GM12875 (cell line): ENCODE measurements at regions not wholly inside any gene's neighbourhood (a gene's known extent, or its start where the extent isn't known, plus 50 kb on each side); places are given as distances from the start of the nearest gene placed in this dataset.

ENCODE experiments used
- H3K4me3 ChIP-seq: one replicate; pipeline ENCODE4 v1.5.1; 2011; ENCODE audit warnings: low read depth, low read length, control low read depth
- TF ChIP-seq, protein P1 (sequence below): IDR thresholded peaks from 2 replicates; pipeline ENCODE4 v1.5.1; 2011; ENCODE audit warnings: low read depth, mild to moderate bottlenecking, control low read depth, inconsistent platforms, low read length, moderate library complexity, borderline replicate concordance; ENCODE audit not compliant: insufficient read depth

DNA sequence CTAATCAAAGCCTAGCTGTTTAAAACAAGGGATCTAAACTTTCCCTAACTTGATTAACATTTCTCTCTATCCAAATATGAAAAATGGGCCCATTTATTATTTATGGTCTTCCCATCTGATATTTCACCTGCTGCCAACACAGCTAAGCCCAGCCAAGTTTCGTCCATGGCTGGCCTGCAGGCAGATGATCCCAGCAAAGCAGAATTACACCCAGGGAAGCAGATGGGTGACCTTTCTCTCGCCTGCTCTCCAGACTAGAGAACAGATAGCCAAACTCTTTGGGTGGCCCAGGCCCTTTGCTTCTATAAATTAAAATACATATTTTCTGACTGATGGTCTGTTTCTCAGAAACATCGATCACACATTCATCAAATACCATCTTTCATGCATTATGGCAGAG, 1038.8 kb downstream of the AGBL1 start:
- no peak overlapping the region for H3K4me3 ChIP-seq
- TF ChIP-seq, protein P1, sequence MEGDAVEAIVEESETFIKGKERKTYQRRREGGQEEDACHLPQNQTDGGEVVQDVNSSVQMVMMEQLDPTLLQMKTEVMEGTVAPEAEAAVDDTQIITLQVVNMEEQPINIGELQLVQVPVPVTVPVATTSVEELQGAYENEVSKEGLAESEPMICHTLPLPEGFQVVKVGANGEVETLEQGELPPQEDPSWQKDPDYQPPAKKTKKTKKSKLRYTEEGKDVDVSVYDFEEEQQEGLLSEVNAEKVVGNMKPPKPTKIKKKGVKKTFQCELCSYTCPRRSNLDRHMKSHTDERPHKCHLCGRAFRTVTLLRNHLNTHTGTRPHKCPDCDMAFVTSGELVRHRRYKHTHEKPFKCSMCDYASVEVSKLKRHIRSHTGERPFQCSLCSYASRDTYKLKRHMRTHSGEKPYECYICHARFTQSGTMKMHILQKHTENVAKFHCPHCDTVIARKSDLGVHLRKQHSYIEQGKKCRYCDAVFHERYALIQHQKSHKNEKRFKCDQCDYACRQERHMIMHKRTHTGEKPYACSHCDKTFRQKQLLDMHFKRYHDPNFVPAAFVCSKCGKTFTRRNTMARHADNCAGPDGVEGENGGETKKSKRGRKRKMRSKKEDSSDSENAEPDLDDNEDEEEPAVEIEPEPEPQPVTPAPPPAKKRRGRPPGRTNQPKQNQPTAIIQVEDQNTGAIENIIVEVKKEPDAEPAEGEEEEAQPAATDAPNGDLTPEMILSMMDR, result no peak

DNA sequence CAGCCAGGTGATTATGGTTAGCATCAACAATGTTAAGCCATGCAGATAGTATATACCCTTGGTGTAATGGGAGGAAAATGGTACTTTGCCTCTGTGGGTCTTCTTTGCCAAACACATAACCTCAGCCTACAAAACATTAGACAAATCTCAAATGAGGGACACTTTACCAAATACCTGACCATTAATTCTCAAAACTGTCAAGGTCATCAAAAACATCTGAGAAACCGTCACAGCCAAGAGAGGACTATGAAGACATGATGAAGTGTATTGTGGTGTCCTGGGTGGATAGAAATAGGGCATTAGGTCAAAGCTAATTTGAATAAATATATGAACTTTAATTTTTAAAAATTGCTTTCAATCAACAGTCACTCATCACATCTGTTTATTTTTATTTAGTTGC, 1036.1 kb downstream of the AGBL1 start:
- TF ChIP-seq, protein P1, result no peak

DNA sequence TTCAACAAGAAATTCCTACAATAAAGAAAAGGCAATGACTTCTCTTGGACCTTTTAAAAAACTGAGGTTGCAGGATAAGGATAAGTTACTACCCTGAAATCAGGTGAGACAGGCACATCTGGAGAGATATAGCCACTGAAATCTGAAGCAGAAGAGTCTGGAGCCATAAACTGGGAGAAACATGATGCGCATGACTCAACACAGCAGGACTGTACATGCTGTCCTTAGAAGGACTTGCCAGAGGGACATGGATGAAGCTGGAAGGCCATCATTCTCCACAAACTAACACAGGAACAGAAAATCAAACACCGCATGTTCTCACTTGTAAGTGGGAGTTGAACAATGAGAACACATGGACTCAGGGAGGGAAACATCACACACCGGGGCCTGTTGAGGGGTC, 1020.2 kb downstream of the AGBL1 start:
- TF ChIP-seq, protein P1, result no peak
- H3K4me3 ChIP-seq, result no peak overlapping the region

More for the DNA sequence above, 1036.1 kb downstream of the AGBL1 start:
- H3K4me3 ChIP-seq, result no peak overlapping the region

DNA sequence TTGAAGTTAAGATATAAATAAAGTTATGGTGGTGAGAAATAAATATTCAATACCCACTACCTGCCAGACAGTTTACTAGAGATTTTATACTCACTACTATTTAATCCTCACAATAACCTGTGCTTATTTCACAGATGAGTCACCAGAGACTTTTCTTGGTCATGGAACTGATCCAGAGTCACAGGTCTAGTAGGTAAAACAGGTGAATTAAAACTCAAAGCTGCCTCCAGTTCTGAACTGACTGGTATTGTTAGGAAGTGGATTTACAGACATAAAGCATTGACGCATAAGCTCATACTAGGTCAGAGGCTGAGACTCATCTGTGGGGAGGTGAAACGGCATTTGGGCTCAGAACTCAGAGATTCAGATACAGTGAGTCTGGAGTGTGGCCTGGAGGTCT, 1009.9 kb downstream of the AGBL1 start:
- TF ChIP-seq, protein P1, result no peak
- H3K4me3 ChIP-seq, result no peak overlapping the region

DNA sequence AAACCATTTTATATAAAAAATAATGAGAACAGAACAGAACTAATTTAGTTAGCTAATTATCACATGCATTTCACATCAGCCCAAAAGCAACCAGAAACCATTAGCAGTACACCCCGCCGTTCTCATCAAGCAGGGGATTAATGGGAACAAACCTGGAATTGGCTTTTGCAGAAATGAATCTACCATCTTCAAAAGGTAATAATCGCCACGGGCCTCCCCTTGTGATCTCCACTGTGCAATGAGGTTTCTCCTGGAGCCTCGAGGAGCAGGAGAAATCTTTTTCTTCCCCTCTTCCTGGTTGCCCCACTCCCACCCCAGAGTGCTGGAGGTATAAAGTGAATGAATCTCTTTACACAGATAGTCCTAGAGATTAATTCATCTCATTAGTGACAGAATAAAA, 1003.5 kb downstream of the AGBL1 start:
- no peak overlapping the region for H3K4me3 ChIP-seq
- TF ChIP-seq, protein P1, result no peak

DNA sequence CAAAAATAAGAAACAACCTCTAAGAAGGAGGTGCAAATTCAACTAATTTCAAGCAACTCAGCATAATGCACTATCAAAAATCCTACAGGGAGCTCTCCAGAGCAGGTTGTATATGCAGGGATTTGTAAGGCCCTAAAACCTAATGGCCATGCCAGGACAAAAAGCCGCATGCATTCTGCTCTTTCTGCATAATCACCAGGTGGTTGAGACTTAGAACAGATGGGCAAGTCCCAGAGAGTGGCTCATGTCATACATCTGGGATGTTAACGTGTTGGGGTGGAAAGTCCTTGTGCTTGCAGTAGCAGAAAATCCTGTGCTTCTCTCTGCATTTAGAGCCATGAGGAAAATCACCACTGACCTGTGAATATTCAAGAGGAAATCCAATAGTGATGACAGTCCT, 1002.9 kb downstream of the AGBL1 start:
- TF ChIP-seq, protein P1, result no peak
- H3K4me3 ChIP-seq, result no peak overlapping the region

DNA sequence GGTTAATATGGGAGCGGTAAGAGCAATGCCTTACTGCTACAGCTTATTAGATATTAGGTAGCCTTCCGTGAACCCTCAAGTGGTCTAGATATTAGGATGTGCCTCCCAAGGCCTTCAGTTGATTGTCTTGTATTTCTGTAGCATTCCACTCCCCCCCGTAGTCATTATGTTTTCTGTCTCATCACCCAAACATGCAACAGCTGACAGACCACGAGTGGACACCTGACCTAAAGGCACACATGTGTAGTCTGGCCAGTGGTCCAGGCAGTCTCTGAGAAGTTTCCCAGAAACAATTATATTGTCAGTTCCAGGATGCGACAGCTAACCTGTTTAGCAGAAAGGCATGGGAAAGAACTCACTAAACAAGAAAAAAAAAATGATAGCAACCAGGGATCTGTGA, 1000.9 kb downstream of the AGBL1 start:
- TF ChIP-seq, protein P1, result no peak
- no peak overlapping the region for H3K4me3 ChIP-seq
